ENCODE measurements at regions not wholly inside any gene's neighbourhood (a gene's known extent, or its start where the extent isn't known, plus 50 kb on each side); places are given as distances from the start of the nearest gene placed in this dataset.

- TF ChIP-seq CTCF (conservative IDR thresholded peaks at IDR 0.05) = no peak
- no peak overlapping the region for H3K27ac ChIP-seq
These were observed 671.2 kb downstream of the CDH8 start for GRCh38 chr16:61364990-61365389.

- no peak overlapping the region for H3K27ac ChIP-seq
- TF ChIP-seq ZFX (IDR thresholded peaks at IDR 0.05) (no peak), CTCF (conservative IDR thresholded peaks at IDR 0.05) (no peak)
These were observed 673.7 kb downstream of the CDH8 start for GRCh38 chr16:61362585-61362984.

- no peak for TF ChIP-seq ZFX (IDR thresholded peaks at IDR 0.05)
- TF ChIP-seq CTCF (conservative IDR thresholded peaks at IDR 0.05) = no peak
- no peak overlapping the region for H3K27ac ChIP-seq
These were observed 691.4 kb downstream of the CDH8 start for GRCh38 chr16:61344791-61345190.

GRCh38 chr16:61332461-61332860 lies 703.8 kb downstream of the CDH8 start:
- no peak overlapping the region for H3K27ac ChIP-seq
- no peak for TF ChIP-seq ZFX (IDR thresholded peaks at IDR 0.05)
- TF ChIP-seq CTCF (conservative IDR thresholded peaks at IDR 0.05) = no peak

GRCh38 chr16:61324044-61324443 lies 712.2 kb downstream of the CDH8 start:
- no peak for TF ChIP-seq ZFX (IDR thresholded peaks at IDR 0.05)
- no peak for TF ChIP-seq CTCF (conservative IDR thresholded peaks at IDR 0.05)
- no peak overlapping the region for H3K27ac ChIP-seq

GRCh38 chr16:61323456-61323855 lies 712.8 kb downstream of the CDH8 start:
- no peak overlapping the region for H3K27ac ChIP-seq
- TF ChIP-seq CTCF (conservative IDR thresholded peaks at IDR 0.05) (no peak), ZFX (IDR thresholded peaks at IDR 0.05) (no peak)

- TF ChIP-seq CTCF (conservative IDR thresholded peaks at IDR 0.05) = no peak
- TF ChIP-seq ZFX (IDR thresholded peaks at IDR 0.05) = no peak
- no peak overlapping the region for H3K27ac ChIP-seq
These were observed 715.4 kb downstream of the CDH8 start for GRCh38 chr16:61320791-61321190.
